ENCODE measurements at regions not wholly inside any gene's neighbourhood (a gene's known extent, or its start where the extent isn't known, plus 50 kb on each side); places are given as distances from the start of the nearest gene placed in this dataset.

DNA sequence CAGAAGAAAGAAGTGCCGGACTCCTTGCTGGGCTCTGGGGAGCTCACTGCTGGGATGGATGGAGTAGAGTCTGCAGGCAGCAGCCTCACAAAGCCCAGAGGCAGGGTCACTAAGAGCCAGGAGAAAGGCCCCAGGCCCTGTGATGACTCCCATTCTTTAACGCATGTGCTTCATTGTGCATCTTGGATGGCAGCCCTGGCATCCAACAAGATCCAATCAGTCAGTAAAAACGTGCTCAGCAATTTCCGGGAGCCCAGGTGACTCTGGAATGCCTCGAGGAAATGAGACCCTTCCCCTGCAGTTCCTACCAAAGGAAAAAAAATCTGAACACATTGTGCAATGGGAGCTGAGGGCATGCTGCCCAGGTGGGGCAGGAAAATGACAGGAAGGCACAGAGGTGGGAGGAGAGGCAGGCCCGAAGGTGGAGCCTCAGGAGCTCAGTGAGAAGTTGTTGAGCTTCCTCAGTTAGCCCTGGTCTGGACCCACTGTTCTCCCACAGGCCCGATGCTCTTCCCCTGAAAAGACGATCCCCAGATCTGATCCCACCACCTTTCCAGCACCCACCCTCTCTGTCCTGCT, 60.7 kb upstream of the TMEM72 start:
- no peak for DNase-seq (ENCODE audit: low read depth, low spot score)

DNA sequence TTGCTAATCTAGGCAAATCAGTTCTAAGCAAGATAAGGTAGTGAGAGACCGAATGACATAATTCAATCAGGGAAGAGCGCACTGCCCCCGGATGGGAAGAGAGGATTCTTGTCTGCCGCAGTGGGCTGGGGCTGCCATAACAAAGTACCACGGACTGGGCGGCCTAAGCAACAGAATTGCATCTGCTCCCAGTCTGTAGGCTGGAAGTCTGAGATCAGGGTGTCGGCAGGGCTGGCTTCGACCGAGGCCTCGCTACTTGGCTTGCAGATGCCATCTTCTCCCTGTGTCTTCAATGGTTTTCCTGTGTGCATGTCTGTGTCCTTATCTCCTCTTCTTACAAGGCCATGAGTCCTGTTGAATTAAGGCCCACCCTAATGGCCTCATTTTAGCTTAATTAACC, 59.7 kb upstream of the TMEM72 start:
- DNase-seq (ENCODE audit: low read depth, low spot score), result no peak

DNA sequence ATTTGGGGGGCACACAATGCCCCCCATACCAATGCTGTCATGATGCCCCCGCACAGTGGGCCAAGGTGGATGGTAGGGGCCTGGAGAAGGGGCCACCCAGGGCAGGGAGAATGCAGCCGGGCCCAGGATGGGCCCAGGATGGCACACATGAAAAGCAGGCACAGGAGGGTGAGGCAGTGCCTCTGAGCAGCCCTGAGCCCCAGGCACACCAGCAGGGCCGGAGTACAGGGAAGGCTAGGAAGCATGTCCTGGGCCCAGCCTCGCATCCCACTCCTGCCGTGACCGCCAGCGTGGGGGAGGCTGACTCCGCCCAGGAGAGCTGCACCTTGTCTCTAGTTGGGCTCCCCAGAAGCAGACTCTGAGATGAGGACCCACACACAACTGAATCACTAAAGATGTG, 59.3 kb upstream of the TMEM72 start:
- no peak for DNase-seq (ENCODE audit: low read depth, low spot score)

- peak; percentile 41 for DNase-seq (ENCODE audit: low read depth, low spot score)
Observed at GRCh38 chr10:44853148-44853734, 57.9 kb upstream of the TMEM72 start.

DNA sequence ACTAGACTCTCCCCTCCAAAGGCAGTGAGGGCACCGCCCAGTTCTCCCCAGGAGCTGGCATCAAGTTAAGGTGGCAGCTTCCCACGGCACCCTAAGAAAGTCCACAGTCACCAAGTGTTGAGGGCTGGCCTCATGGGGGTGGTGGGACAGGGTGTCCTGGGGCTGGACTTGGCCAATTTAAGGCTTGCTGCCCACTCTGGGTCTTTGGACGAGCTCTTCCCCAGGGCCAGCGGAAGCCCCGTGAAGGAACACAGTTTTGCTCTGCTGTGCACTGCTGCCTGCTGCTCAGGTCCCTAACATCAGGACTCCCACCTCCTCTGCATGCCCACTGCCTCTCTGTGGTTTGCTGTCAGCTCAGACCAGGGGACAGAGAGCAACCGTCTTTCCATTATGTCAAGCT, 57.3 kb upstream of the TMEM72 start:
- no peak for DNase-seq (ENCODE audit: low read depth, low spot score)

GRCh38 chr10:44854693-44855350, 56.3 kb upstream of the TMEM72 start:
- DNase-seq (ENCODE audit: low read depth, low spot score), result peak; percentile 73

GRCh38 chr10:44856696-44857095, 54.4 kb upstream of the TMEM72 start:
- DNase-seq (ENCODE audit: low read depth, low spot score), result no peak

- peak; percentile 90 for DNase-seq (ENCODE audit: low read depth, low spot score)
Observed at GRCh38 chr10:44857363-44858016, 53.6 kb upstream of the TMEM72 start.

GRCh38 chr10:44858017-44858371, 53.1 kb upstream of the TMEM72 start:
- no peak for DNase-seq (ENCODE audit: low read depth, low spot score)

DNA sequence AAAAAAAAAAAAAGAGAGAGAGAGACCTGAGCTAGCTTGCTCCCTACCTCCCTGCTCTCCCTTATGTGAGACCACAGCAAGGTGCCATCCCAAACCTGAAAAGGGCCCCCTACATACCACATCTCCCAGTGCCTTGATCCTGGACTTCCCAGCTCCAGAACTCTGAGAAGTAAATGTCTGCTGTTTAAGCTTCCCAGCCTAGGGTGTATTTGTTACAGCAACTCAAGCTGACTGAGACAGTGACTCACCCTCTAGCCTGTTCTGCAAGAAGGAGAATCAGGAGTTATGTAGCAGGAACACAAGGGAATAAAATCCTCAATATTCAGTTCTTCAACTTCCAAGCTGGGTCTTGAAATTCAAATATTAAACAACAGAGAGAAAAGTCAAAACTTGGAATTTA, 52.1 kb upstream of the TMEM72 start:
- no peak for DNase-seq (ENCODE audit: low read depth, low spot score)

- DNase-seq (ENCODE audit: low read depth, low spot score), result no peak
Observed at GRCh38 chr10:44859546-44860285, 51.4 kb upstream of the TMEM72 start.

DNA sequence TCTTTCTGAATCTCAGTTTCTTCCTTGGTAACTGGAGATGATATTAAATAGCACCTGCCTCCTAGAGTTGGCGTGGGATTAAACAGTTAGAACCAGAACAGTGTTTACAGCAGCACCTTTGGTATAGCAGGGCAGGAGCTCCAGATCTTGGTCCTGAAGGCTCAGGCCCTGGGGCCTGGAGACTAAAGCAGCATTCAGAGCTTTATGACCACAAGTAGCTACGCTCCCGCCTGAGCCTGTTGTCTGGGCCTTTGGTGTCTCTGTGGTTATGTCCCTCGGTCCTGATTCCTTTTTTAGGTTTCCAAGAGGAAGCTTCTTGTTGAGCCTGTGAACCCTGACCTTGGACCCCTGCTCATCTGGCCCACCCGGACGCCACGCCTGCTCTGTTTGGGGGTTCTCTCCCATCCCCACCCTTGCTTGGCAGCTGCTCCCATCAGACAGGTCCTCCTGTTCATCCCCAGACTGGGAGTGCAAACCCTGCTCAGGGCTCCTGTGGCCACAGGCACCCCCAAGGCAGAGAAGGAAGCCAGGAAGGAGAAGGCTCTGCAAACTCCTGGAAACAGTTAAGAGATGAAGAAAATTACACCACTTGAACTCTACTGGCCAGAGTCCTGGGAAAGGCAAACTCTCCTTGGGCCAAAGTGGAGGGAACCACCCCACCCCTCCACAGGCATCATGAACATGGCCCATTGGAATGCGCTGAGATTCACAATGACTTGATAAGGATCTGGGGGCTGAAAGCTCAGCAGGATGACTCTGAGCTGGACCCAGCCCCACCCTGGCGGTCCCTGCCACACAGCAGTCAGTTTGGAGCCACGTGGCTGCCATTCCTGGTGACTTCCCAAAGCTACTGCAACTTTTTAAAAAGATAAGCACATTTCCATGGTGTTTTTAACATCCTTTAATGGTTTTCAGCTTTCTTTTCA, 50.1 kb upstream of the TMEM72 start:
- peak; percentile 68 for DNase-seq (ENCODE audit: low read depth, low spot score)

All from astrocyte of the hippocampus (primary cell).